Gastrocnemius medialis (tissue), 4 donors: ENCODE measurements at regions not wholly inside any gene's neighbourhood (a gene's known extent, or its start where the extent isn't known, plus 50 kb on each side); places are given as distances from the start of the nearest gene placed in this dataset.

ENCODE experiments used
- CTCF ChIP-seq, 5 experiments: fragments of 450-650 bp in 3 of 5; fragments of 200-600 bp in 2 of 5; sonication (generic) in 2 of 5; IDR thresholded peaks in 4 of 5; conservative IDR thresholded peaks in 1 of 5; 1 replicate in 4 of 5; 2 replicates in 1 of 5; pipeline ENCODE4 v1.5.1; 2016 to 2019; ENCODE audit warnings: antibody characterized with exemption in 5 of 5, mild to moderate bottlenecking in 3 of 5, moderate library complexity in 3 of 5
- POLR2A ChIP-seq, 2 donors: fragments of 450-650 bp; IDR thresholded peaks; one replicate each; pipeline ENCODE4 v1.6.1; 2017; ENCODE audit warnings: antibody characterized with exemption in 2 of 2, mild to moderate bottlenecking in 2 of 2, moderate library complexity in 2 of 2

- TF ChIP-seq POLR2A (IDR thresholded peaks at IDR 0.05) (no peak), CTCF (IDR thresholded peaks at IDR 0.05 in 4 of 5, conservative IDR thresholded peaks at IDR 0.05 in 1 of 5) (no peak)
These were observed 125.1 kb downstream of the COPS8 start for GRCh38 chr2:237210763-237211162.
